Activated T-cell treated with anti-CD3 and anti-CD28 coated beads, Interleukin-2, amount 50 U/mL, for 72 hours (primary cell): ENCODE measurements at regions not wholly inside any gene's neighbourhood (a gene's known extent, or its start where the extent isn't known, plus 50 kb on each side); places are given as distances from the start of the nearest gene placed in this dataset.

ENCODE experiments used
- ATAC-seq, 2 donors: fragments of 150-1000 bp; cut with Tn5 transposase; replicated peaks in 1 of 2; 2 replicates each; pipeline ENCODE4 v1.10.0; 2021; ENCODE audit warnings: moderate library complexity in 2 of 2, mild to moderate bottlenecking in 1 of 2
- DNase-seq, 2 donors: peaks; one replicate each; pipeline ENCODE4 v3.0.0; 2021 to 2022; ENCODE audit warnings: mixed read lengths in 1 of 2
- H3K27ac Mint-ChIP-seq: one replicate; pipeline ENCODE4 v1.8.0; 2022; ENCODE audit warnings: mild to moderate bottlenecking, moderate library complexity, mixed read lengths
- H3K27me3 Mint-ChIP-seq: one replicate; pipeline ENCODE4 v1.8.0; 2022; ENCODE audit warnings: low read depth, mixed read lengths
- H3K36me3 Mint-ChIP-seq, 2 donors: one replicate each; pipeline ENCODE4 v1.8.0; 2022; ENCODE audit warnings: mixed read lengths in 2 of 2, mild to moderate bottlenecking in 1 of 2; ENCODE audit not compliant: insufficient read depth in 2 of 2
- H3K4me1 Mint-ChIP-seq: one replicate; pipeline ENCODE4 v1.8.0; 2022; ENCODE audit warnings: low read depth, mixed read lengths
- H3K4me3 Mint-ChIP-seq, 2 donors: one replicate each; pipeline ENCODE4 v1.8.0; 2022; ENCODE audit warnings: mild to moderate bottlenecking in 2 of 2, mixed read lengths in 2 of 2, moderate library complexity in 2 of 2
- H3K9me3 Mint-ChIP-seq, 2 donors: one replicate each; pipeline ENCODE4 v1.8.0; 2022; ENCODE audit warnings: mixed read lengths in 2 of 2

DNA sequence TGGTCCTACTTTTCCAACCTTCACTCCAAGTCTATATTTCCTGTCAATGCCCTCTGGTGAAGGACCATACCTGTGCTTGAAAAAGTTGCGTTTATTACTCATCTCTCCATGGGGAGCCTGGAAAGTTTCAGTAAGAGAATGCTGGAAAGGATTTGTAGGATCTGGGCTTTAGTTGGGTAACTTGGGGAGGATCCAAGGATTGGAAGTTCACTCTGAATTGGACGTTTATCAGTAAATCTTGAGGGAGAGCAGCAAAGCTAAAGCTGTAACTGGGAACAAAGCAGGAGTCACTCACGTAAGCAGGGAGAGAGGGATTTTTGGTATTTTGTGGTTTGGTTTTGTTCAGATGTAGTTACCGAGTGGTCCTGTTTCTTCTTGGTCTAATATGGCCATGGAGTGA, 51.4 kb upstream of the NPVF start:
- peaks cover 7% of the 10 kb centered on the region for H3K27me3 Mint-ChIP-seq
- DNase-seq (no peak), ATAC-seq (no peak)
- H3K27ac Mint-ChIP-seq: no peak overlapping the region
- no peaks in the 10 kb centered on the region for H3K9me3 Mint-ChIP-seq
- no peaks in the 10 kb centered on the region for H3K36me3 Mint-ChIP-seq
- no peak overlapping the region for H3K4me3 Mint-ChIP-seq
- no peaks in the 10 kb centered on the region for H3K4me1 Mint-ChIP-seq

DNA sequence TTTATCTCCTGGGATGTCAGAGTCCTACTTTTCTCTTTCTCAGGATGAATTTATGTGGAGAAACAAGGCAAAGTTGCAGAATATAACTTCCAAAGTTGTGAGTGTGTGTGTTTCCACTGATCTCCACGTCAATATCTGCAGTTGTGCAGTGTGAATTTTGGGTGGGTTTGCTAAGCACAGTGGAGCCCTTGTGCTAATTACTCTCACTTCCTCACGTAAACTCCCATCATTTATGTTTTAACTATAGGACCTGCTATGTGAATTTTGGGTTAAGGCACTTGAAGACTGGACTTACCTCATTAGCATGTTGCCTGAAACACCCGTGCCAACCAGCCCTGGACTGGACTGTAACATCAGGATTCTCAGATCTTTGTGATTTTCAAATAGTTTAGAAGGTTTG, 51.9 kb upstream of the NPVF start:
- no peak for DNase-seq
- Mint-ChIP-seq H3K9me3 (no peaks in the 10 kb centered on the region), H3K4me1 (no peaks in the 10 kb centered on the region), H3K27me3 (peaks cover 7% of the 10 kb centered on the region), H3K27ac (no peak overlapping the region), H3K36me3 (no peaks in the 10 kb centered on the region), H3K4me3 (no peak overlapping the region)
- ATAC-seq: no peak

DNA sequence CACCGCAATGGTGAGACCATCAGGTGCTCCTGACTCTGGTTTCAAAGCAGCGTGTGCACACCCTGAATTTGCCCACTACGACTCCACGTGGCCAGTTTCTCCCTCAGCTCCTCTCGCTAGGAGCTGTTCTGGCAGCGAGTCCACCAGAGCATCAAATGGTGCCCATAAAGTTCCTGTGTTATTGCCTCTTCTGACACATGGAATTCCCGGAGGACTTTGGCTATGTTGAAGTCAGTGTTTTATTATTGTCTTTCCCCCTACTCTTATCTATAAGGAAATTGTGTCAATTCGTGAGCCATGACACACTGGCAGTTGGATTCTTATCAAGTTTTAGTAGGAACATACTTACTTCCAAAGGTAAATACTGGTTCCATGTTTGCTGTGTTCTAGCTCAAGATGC, 53.9 kb upstream of the NPVF start:
- no peak for DNase-seq
- Mint-ChIP-seq H3K4me1 (no peaks in the 10 kb centered on the region), H3K27ac (no peak overlapping the region), H3K27me3 (peaks cover 7% of the 10 kb centered on the region), H3K4me3 (no peak overlapping the region), H3K9me3 (no peaks in the 10 kb centered on the region), H3K36me3 (no peaks in the 10 kb centered on the region)
- ATAC-seq: no peak

DNA sequence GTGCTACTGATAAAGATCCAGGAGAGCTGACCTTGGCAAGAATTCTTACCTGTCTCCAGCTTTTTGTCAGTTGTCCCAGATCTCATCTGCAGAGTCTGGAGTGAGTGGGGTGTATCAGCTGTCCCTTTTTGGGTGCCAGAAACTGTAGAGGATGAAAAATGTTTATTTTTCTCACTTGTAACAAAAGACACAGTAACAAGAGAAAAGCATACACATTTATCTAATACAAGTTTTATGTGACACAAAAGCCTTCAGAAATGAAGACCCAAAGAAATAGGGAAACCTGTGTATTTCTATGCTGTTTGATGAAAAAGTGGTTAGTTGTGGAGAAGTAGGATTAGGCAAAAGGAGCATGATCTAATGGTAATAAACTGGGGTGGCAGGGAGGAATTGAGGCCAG, 58.5 kb upstream of the NPVF start:
- H3K36me3 Mint-ChIP-seq: no peaks in the 10 kb centered on the region
- H3K27ac Mint-ChIP-seq: no peak overlapping the region
- H3K4me1 Mint-ChIP-seq: no peaks in the 10 kb centered on the region
- no peak for DNase-seq
- H3K4me3 Mint-ChIP-seq: no peak overlapping the region
- H3K9me3 Mint-ChIP-seq: peaks cover 0 to 2% of the 10 kb centered on the region in 2 donors
- no peaks in the 10 kb centered on the region for H3K27me3 Mint-ChIP-seq
- no peak for ATAC-seq

DNA sequence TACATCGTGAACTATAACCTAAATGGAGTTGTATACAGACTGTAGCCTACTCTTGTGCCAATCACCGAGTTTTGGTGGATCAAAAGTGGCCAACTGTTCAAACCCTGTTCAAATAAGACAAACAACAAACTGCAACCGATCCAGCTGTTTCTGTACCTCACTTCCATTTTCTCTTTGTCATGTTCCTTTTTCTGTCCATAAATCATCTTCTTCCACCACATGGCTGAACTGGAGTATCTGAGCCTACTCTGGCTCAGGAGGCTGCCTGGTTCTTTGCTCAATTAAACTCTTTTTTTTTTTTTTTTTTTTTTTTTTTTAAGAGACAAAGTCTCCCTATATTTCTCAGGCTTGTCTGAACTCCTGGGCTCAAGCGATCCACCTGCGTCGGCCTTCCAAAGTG, 59.0 kb upstream of the NPVF start:
- Mint-ChIP-seq H3K9me3 (peaks cover 0 to 2% of the 10 kb centered on the region in 2 donors), H3K27me3 (no peaks in the 10 kb centered on the region), H3K36me3 (no peaks in the 10 kb centered on the region), H3K4me3 (no peak overlapping the region), H3K27ac (no peak overlapping the region), H3K4me1 (no peaks in the 10 kb centered on the region)
- no peak for ATAC-seq
- DNase-seq: no peak

DNA sequence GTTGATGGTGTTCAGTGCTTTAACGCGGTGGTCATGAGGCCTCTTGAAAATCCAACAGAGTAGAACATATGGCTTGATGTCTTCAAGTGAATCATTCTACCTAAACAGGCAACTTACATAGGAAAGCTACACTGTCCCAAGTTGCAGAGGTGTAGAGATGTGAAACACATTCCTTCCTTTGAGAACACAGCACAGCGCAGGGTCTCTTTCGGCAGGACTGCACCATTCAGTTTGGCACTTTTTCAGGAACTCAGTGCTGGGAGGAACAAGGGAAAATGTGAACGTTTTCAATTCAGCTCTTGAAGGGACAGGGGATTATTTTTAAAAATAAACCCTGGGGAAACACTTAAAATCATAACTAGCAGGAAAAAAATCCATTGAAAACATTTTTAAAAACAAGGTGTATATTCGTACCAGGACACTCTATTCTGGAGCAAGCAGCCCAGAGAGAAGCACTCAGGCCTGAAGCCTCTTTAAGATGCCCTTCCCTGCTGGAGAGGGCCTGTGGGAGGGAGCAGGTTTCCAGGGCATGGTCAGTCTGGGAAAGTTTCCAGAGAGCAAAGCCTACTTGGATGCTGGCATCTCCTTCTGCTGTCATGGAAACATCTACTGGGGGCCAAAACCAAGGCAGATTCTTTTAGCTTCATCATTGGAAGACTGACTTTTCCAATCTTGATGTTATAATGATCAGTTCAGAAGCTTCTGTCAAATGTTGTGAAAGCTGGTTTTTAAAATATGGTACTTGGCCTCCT, 60.4 kb upstream of the NPVF start:
- ATAC-seq (no peak), DNase-seq (no peak)
- no peaks in the 10 kb centered on the region for H3K4me1 Mint-ChIP-seq
- no peak overlapping the region for H3K4me3 Mint-ChIP-seq
- peaks cover 0 to 2% of the 10 kb centered on the region in 2 donors for H3K9me3 Mint-ChIP-seq
- H3K36me3 Mint-ChIP-seq: no peaks in the 10 kb centered on the region
- no peak overlapping the region for H3K27ac Mint-ChIP-seq
- no peaks in the 10 kb centered on the region for H3K27me3 Mint-ChIP-seq

DNA sequence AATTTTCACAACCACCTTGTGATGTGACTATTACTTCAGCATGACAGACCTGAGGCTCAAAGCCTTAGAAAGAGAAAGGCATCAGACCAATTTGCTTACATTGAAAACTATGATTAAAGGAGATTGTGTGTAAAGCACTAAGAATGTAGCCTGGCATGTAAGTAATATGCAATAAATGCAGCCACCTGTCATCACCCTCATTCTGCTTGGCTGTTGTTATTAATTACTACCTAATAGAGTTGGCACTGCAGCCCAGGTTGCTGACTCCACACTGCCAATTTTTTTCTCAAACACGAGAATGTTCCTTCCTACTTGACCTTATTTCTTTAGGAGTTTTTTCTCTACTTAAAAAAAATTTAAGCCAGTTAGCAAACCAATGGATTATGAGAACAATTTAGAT, 61.2 kb upstream of the NPVF start:
- no peak for ATAC-seq
- Mint-ChIP-seq H3K9me3 (peaks cover 0 to 2% of the 10 kb centered on the region in 2 donors), H3K27me3 (no peaks in the 10 kb centered on the region), H3K4me1 (no peaks in the 10 kb centered on the region), H3K4me3 (no peak overlapping the region), H3K36me3 (no peaks in the 10 kb centered on the region), H3K27ac (no peak overlapping the region)
- no peak for DNase-seq

DNA sequence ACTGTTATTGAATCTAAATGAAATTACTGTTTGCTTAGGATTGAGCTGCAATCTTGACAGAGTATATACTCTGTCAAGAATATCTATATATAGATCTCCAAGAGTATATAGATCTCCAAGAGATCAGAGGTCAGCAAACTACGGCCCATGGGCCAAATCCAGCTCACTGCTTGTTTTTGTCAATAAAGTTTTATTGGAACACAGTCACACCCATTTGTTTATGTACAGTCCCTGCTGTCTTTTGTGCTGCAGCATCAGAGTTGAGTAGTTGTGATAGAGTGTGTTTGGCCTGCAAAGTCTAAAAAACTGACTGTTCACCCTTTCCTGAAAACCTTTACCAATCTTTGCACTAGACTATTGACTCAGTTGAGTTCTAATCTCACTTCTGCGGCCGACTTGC, 66.3 kb upstream of the NPVF start:
- Mint-ChIP-seq H3K27ac (no peak overlapping the region), H3K4me3 (no peak overlapping the region), H3K4me1 (no peaks in the 10 kb centered on the region), H3K9me3 (peaks cover 0 to 2% of the 10 kb centered on the region in 2 donors), H3K36me3 (no peaks in the 10 kb centered on the region), H3K27me3 (no peaks in the 10 kb centered on the region)
- ATAC-seq (no peak), DNase-seq (no peak)

DNA sequence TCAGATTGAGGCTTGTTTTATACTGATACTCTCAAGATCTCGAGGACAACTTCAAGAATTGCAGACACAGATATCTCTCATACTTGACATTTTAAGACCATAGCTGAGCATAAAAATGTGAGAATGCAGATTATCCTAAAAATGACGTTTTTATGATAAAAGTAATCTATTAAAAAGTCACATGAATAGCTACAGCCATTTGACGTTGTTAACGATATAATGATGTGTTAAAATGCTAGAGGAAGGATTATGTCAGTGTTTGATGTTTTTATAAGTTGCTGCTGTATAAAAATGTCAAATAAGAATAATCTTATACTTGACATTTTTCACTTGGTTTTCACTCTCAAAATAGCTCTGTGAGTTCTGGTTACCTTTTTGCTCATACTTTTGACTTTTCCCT, 67.1 kb upstream of the NPVF start:
- H3K4me3 Mint-ChIP-seq: no peak overlapping the region
- DNase-seq (no peak), ATAC-seq (no peak)
- H3K4me1 Mint-ChIP-seq: no peaks in the 10 kb centered on the region
- H3K36me3 Mint-ChIP-seq: no peaks in the 10 kb centered on the region
- no peaks in the 10 kb centered on the region for H3K27me3 Mint-ChIP-seq
- peaks cover 0 to 1% of the 10 kb centered on the region in 2 donors for H3K9me3 Mint-ChIP-seq
- H3K27ac Mint-ChIP-seq: no peak overlapping the region

DNA sequence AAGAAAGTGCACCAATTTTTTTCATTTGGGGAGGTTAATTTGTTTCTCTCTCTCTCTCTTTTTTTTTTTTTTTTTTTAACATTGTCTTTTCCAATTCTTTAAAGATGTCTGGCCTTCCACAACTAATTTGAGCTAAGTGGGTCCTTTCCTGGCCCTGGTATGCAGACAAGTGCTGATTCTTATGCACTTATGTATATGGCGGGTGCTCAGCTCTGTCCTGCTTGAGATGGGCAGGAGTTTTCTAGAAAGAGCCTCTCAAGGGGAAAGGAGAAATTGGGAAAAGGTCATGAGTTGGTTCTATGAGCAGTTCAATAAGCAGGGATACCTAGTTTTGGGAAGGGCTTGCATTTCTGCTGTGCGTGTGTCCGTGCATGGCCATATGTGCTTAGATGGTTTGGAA, 67.8 kb upstream of the NPVF start:
- Mint-ChIP-seq H3K9me3 (no peaks in the 10 kb centered on the region), H3K4me1 (no peaks in the 10 kb centered on the region), H3K27ac (no peak overlapping the region), H3K27me3 (no peaks in the 10 kb centered on the region), H3K36me3 (no peaks in the 10 kb centered on the region), H3K4me3 (no peak overlapping the region)
- ATAC-seq (no peak), DNase-seq (no peak)

DNA sequence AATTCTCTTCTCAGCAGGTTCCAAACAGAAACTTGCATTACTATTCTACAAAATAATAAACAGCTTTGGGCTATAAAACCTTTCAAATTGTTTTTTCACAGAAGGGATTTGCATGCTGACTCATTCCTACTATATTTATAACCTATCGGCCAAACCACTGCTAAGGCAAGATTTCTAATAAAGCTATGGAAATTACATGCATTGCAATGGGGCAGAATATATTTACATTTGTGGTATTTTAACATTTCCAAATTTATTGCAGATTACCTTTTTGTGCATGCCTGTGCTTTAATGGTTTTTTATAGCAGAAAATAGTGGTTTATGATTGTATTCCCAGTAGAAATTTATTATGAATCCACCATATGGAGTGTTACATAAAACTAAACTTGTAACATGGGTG, 69.0 kb upstream of the NPVF start:
- no peaks in the 10 kb centered on the region for H3K36me3 Mint-ChIP-seq
- H3K27me3 Mint-ChIP-seq: no peaks in the 10 kb centered on the region
- no peaks in the 10 kb centered on the region for H3K4me1 Mint-ChIP-seq
- H3K4me3 Mint-ChIP-seq: no peak overlapping the region
- DNase-seq (no peak), ATAC-seq (no peak)
- H3K9me3 Mint-ChIP-seq: no peaks in the 10 kb centered on the region
- no peak overlapping the region for H3K27ac Mint-ChIP-seq

DNA sequence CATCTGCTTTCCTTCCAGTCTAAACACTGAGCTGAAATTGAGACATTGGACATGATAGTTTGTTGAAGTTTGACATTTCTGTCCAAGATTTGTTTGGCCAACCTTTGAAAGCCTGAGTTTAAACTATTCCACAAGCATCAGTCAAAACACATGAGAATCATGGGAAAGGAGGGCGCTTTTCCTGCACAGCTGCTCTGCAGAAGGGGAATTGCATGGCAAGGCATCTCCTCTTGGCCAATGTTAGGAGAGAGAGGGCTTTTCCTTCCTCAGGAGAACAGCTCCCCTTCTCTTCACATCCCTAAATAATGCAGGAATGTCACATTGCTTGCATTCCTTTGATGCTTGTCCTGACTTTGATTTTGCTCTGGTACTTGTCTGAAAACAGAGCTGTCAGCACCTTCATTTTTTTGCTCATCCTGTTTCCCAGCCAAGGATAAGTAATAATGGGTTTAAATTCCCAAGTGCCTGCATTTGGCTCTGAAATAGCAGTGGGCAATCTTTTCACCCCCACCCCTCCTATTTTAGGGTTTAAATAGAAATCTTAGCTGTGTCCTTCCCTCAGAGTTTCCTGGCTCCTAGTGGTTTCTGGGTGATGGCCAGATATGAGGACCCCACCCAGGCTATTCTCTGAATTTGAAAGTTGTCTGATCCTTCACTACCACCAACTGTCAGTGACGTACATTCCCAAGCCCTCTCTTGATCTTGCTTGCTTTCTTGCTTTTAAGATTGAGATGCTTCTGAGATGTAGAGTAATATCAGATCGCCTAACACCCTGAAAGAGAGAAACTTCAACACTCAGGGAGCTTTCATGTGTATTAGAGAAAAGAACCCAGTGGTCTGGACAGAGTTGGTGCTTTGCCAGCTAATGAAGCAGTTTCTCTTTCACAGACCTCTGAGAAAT, 75.2 kb upstream of the NPVF start:
- ATAC-seq (no peak), DNase-seq (no peak)
- H3K36me3 Mint-ChIP-seq: no peaks in the 10 kb centered on the region
- H3K9me3 Mint-ChIP-seq: no peaks in the 10 kb centered on the region
- H3K4me1 Mint-ChIP-seq: no peaks in the 10 kb centered on the region
- peaks cover 10% of the 10 kb centered on the region for H3K27me3 Mint-ChIP-seq
- no peak overlapping the region for H3K27ac Mint-ChIP-seq
- no peak overlapping the region for H3K4me3 Mint-ChIP-seq

DNA sequence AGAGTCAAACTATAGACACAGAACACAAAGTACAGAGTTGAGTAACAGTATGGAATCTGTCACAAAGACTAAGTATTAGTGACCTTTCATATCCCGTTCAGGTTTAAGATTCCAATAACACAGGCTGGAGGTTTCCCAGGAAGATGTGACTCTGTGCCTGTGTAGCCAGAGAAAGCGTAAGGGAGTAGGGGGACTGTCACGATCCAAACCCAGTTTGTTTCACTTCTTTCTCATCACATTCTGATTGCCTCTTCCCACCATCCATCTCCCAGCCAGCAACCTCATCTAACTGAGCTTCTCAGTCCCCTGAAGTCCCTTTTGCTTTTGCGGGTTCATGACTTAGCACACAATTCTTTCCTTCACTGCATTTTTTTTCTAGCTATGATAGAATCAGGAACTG, 76.4 kb upstream of the NPVF start:
- Mint-ChIP-seq H3K4me1 (no peaks in the 10 kb centered on the region), H3K4me3 (no peak overlapping the region), H3K27me3 (peaks cover 10% of the 10 kb centered on the region), H3K36me3 (no peaks in the 10 kb centered on the region), H3K27ac (no peak overlapping the region), H3K9me3 (no peaks in the 10 kb centered on the region)
- DNase-seq: no peak
- no peak for ATAC-seq
